Muscle layer of colon (tissue), 2 donors: ENCODE measurements at regions not wholly inside any gene's neighbourhood (a gene's known extent, or its start where the extent isn't known, plus 50 kb on each side); places are given as distances from the start of the nearest gene placed in this dataset.

Experiments
- H3K27ac ChIP-seq: one replicate; pipeline ENCODE4 v1.7.0; 2013; ENCODE audit warnings: low read depth, mild to moderate bottlenecking, low read length, moderate library complexity
- H3K27me3 ChIP-seq, 2 donors: one replicate each; pipeline ENCODE4 v1.7.0; 2013; ENCODE audit warnings: low read length in 2 of 2, mild to moderate bottlenecking in 2 of 2; ENCODE audit not compliant: insufficient read depth in 2 of 2, control insufficient read depth in 1 of 2
- H3K36me3 ChIP-seq: one replicate; pipeline ENCODE4 v1.7.0; 2013; ENCODE audit warnings: mild to moderate bottlenecking, low read length; ENCODE audit not compliant: insufficient read depth
- H3K4me1 ChIP-seq: one replicate; pipeline ENCODE4 v1.7.0; 2013; ENCODE audit warnings: mild to moderate bottlenecking, low read length; ENCODE audit not compliant: insufficient read depth
- H3K4me3 ChIP-seq, 2 donors: one replicate each; pipeline ENCODE4 v1.7.0; 2013; ENCODE audit warnings: low read length in 2 of 2, low read depth in 1 of 2, mild to moderate bottlenecking in 1 of 2, moderate library complexity in 1 of 2
- H3K9ac ChIP-seq: one replicate; pipeline ENCODE4 v1.7.0; 2013; ENCODE audit warnings: low read length
- H3K9me3 ChIP-seq: one replicate; pipeline ENCODE4 v1.7.0; 2013; ENCODE audit warnings: mild to moderate bottlenecking, low read length
- donor health status: abdominal sarcoma.
- donor health status: Adenocarcinoma of cecum.

DNA sequence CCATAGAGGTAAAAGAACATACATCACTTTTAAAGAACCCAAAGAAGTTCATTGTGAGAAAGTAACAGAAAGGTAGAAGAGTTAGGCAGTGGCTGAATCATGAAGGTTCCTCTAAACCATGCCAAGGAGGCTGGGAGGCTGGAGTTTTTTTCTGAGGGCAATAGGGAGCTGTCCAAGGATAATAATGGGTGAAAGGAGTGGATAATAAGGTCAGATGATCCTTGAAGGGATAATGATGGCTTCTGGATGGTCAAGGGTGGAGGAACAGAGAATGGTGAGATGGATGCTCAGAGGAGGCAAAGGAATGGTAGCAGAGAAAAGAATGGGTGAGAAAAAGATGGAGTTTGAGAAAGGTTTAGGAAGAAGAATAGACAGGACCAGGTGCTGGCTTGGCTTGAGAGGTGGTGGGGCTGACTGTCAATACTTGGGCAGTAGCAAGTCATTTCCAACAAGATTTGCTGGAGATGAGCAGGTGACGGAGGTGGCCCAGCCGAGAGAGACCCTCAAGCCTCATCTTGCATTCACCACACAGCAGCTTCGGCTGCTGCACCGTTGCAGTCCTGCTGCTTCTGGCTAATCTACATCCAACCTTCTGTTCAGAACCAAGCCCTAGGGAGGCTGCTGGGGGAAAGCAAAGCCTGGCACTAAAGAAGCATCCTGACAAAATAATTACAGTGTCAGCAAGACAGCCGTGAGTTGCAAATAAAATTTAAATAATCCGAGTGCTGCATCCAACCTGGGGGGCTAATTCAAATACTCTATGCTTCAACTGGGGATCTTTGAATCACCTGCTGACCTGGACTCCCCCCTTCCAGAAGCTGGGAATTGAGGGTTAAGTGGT, 131.2 kb upstream of the KCNG1 start:
- Histone ChIP-seq H3K9me3 (no peaks in the 10 kb centered on the region), H3K9ac (no peak overlapping the region)

DNA sequence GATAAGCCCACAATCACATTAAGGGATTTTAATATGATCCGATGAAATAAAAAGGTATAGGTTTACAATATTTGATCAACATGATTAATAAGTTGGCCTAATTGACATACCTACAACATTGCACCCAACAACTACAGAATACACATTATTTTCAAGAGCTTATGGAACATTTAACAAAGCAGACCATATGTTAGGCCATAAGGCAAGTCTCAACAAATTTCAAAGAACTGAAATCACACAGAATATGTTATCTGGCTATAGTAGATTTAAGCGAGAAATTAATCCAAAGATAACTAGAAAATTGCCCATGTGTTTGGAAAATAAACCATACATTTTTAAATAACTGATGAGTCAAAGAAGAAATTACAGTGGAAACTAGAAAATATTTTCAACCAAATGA, 126.0 kb upstream of the KCNG1 start:
- no peak overlapping the region for H3K9ac ChIP-seq
- no peaks in the 10 kb centered on the region for H3K4me1 ChIP-seq
- no peaks in the 10 kb centered on the region for H3K9me3 ChIP-seq
- no peaks in the 10 kb centered on the region for H3K27me3 ChIP-seq
- H3K36me3 ChIP-seq, result no peaks in the 10 kb centered on the region
- no peak overlapping the region for H3K27ac ChIP-seq
- H3K4me3 ChIP-seq, result no peak overlapping the region

More for the DNA sequence above, 131.2 kb upstream of the KCNG1 start:
- Histone ChIP-seq H3K27ac (no peak overlapping the region), H3K36me3 (no peaks in the 10 kb centered on the region), H3K4me3 (no peak overlapping the region), H3K27me3 (no peaks in the 10 kb centered on the region), H3K4me1 (peaks cover 17% of the 10 kb centered on the region)

DNA sequence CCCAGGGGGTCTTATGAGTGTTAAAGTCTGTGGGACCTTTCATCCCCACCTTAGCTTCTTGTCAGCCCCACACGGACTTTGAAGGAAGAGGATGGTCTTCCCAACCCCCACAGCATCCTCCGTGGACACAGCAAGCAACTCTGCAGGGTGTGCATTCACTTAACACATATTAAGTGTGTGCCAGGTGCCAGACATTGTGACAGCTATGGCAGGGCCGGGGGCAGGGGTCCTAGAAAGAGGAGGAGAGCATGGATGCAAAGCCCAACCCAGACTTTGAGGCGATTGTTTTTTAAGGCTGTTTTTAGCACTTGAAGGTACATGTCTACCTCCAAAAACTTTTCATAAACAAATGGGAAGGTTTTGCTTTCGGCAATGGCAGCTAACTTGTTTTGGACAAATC, 121.6 kb upstream of the KCNG1 start:
- no peaks in the 10 kb centered on the region for H3K36me3 ChIP-seq
- H3K27ac ChIP-seq, result no peak overlapping the region
- H3K4me1 ChIP-seq, result no peaks in the 10 kb centered on the region
- H3K9me3 ChIP-seq, result peaks cover 4% of the 10 kb centered on the region
- H3K9ac ChIP-seq, result no peak overlapping the region
- H3K4me3 ChIP-seq, result no peak overlapping the region
- no peaks in the 10 kb centered on the region for H3K27me3 ChIP-seq

DNA sequence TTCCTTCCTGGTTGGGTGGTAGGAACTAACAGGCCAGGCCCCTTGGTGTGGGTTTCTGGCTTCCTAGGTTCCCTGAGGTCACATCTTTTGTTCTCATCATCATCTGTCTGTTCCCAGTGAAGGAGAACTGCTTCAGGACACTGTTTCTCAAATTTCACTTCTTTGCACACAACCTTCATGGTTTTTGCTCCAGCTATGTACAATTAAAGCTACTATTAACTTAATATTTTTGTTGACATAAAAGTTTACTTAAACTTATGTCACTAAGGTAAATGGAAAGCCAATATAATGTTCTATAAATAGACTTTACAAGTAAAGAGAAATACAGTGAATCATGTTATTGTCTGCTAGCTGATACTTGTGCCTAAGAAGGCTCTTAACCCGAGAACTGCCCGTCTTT, 120.7 kb upstream of the KCNG1 start:
- Histone ChIP-seq H3K9me3 (peaks cover 4% of the 10 kb centered on the region), H3K9ac (no peak overlapping the region), H3K4me1 (no peaks in the 10 kb centered on the region), H3K27me3 (no peaks in the 10 kb centered on the region), H3K36me3 (no peaks in the 10 kb centered on the region), H3K4me3 (no peak overlapping the region), H3K27ac (no peak overlapping the region)

DNA sequence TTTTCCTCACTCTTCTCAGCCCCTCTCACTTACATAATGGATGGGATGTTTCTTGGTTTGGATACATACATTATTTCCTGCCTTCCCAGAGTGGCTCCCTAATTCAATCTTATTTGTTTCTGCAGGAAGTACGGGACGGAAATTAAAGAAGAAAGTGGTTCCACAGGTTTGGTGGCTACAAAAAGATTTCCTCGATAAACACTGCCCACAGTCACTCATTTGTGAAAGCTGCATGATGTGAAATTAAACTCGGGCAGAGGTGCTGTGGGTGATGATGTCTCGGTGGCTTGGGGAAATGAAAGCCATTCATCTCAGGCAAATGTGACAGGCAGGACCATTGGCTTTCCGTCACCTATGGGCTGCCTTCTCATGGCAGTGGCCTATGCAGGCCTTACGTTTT, 119.5 kb upstream of the KCNG1 start:
- H3K4me3 ChIP-seq, result no peak overlapping the region
- H3K36me3 ChIP-seq, result no peaks in the 10 kb centered on the region
- no peaks in the 10 kb centered on the region for H3K4me1 ChIP-seq
- no peak overlapping the region for H3K9ac ChIP-seq
- no peak overlapping the region for H3K27ac ChIP-seq
- H3K27me3 ChIP-seq, result no peaks in the 10 kb centered on the region
- peaks cover 4% of the 10 kb centered on the region for H3K9me3 ChIP-seq

DNA sequence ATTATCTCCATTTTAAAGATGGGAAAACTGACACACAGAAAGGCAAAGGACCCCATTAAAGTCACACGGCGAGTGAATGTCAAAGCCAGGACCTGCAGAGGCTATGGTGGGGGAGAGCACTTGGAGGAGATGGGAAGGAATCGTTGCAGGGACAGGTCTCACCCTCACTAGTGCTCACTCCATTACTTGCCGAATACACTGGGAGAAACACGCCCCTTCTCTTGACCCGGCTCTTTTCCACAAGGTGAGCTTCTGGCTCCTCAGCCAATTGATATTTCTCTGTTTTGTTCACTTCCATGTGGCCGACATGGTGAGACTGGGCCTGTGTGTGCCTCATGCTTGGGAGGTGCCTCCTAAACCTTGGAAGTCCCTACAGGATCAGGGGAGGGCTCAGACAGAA, 117.8 kb upstream of the KCNG1 start:
- no peak overlapping the region for H3K9ac ChIP-seq
- no peak overlapping the region for H3K27ac ChIP-seq
- H3K4me3 ChIP-seq, result no peak overlapping the region
- H3K36me3 ChIP-seq, result no peaks in the 10 kb centered on the region
- no peaks in the 10 kb centered on the region for H3K4me1 ChIP-seq
- H3K9me3 ChIP-seq, result peaks cover 4% of the 10 kb centered on the region
- H3K27me3 ChIP-seq, result no peaks in the 10 kb centered on the region

DNA sequence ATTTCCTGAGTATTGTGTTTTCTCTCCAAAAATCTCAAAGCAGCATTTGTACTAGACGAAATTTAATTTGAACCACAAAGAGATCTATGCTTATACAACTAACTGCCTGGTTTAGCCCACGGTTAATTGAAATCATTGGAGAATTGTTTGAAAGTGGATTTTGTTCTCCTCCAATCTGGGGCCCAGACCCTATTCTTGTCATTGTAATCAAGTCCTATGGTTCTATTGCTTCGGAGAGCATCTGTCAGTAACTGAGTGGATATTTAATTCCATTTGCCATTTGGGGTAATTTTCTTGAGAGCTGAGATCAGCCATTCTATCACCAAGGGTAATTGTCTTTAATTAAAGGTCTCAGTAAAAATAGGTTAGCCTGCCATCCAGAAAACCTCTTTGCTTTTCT, 117.0 kb upstream of the KCNG1 start:
- no peaks in the 10 kb centered on the region for H3K27me3 ChIP-seq
- no peak overlapping the region for H3K27ac ChIP-seq
- H3K4me3 ChIP-seq, result no peak overlapping the region
- H3K4me1 ChIP-seq, result no peaks in the 10 kb centered on the region
- peaks cover 4% of the 10 kb centered on the region for H3K9me3 ChIP-seq
- no peaks in the 10 kb centered on the region for H3K36me3 ChIP-seq
- no peak overlapping the region for H3K9ac ChIP-seq

DNA sequence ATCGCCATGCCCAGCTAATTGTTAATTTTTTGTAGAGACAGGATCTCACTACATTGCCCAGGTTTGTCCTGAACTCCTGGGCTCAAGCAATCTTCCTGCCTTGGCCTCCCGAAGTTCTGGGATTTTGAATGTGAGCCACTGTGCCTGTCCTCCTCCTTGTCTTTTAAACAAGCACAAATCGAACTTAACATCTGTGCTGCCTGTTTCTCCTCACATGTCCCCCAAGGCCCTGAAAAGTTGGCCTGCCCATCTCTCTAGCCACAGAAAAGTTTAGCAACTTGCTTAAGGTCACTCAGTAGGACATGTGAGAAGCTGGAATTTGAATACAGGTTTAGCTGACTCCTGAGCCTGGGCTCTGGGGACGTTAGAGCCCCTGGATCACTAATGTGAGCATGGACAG, 115.7 kb upstream of the KCNG1 start:
- Histone ChIP-seq H3K27me3 (no peaks in the 10 kb centered on the region), H3K4me1 (no peaks in the 10 kb centered on the region), H3K9me3 (peaks cover 4% of the 10 kb centered on the region), H3K27ac (no peak overlapping the region), H3K36me3 (no peaks in the 10 kb centered on the region), H3K9ac (no peak overlapping the region), H3K4me3 (no peak overlapping the region)

DNA sequence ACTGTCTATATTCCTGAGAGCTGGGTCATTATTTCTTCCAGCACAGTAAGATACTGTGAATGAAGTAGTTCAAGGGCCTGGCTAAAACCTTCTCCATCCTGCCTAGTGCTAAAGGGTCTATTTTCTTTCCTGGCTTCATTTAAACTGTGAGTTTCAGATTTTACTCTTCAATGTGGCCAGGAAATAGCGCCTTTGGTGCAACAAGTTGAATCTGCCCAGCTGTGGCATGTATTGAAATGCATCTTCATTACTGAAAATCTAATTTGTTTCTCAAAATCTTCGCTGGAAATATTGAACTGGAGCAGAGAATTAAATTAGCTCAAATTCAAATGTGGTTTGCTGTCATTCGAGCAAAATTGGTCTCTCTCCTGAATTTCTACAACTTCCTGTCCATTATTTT, 114.6 kb upstream of the KCNG1 start:
- Histone ChIP-seq H3K9me3 (peaks cover 4% of the 10 kb centered on the region), H3K27ac (no peak overlapping the region), H3K27me3 (no peaks in the 10 kb centered on the region), H3K9ac (no peak overlapping the region), H3K36me3 (no peaks in the 10 kb centered on the region), H3K4me3 (no peak overlapping the region), H3K4me1 (no peaks in the 10 kb centered on the region)

DNA sequence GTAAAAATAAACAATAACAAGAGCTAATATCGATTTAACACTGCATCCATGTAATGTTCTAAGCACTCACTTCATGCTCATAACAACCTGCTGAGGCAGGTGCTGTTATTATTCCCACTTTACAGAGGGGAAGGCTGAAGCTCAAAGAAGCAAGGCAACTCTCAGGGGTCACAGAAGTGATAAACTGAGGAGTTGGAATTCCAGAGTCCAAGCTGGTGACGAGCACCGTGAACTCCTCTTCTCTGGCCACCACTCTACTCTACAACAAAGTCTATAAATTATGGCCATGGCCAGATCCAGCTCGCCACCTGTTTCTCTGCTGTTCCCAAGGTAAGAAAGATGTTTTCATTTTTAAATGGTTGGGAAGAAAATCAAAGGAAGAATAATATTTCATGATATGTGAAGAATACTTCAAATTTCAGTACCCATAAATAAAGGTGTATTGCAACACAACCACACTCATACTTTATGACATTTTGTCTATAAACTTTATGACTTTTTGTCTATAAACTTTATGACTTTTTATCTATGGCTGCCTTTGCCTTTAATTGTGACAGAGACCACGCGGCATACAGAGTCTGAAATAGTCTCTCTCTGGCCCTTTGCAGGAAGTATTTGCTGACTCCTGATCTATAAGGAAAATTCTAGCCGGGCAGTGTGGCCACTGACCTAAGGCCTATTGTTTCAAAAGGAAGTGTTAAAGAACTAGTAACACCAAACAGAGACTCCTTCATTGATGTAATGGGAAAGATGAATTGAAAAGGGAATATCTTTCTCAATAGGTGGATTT, 113.2 kb upstream of the KCNG1 start:
- no peak overlapping the region for H3K9ac ChIP-seq
- no peaks in the 10 kb centered on the region for H3K4me1 ChIP-seq
- no peaks in the 10 kb centered on the region for H3K36me3 ChIP-seq
- no peaks in the 10 kb centered on the region for H3K27me3 ChIP-seq
- no peak overlapping the region for H3K4me3 ChIP-seq
- H3K27ac ChIP-seq, result no peak overlapping the region
- H3K9me3 ChIP-seq, result no peaks in the 10 kb centered on the region

DNA sequence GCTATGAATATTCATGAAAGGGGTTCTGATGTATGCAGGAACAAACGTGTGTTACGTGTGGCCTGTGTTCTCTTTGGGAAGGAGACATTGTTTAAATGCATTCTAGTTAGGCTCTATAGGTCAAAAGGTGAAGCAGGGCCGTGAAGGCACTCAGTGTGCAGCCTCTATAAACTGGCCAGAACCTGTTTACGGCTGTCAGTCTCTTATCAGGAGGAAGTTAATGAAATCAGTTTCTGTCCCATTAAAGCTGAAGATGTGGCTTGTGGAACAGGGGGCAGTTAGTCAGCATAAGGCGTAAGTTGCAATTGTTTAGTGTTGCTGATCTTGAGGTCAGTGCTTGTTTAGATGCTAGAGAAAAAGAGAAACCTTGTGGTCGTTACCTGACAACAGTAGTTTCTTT, 111.5 kb upstream of the KCNG1 start:
- no peaks in the 10 kb centered on the region for H3K9me3 ChIP-seq
- H3K27ac ChIP-seq, result no peak overlapping the region
- no peaks in the 10 kb centered on the region for H3K27me3 ChIP-seq

More for the DNA sequence above, 111.5 kb upstream of the KCNG1 start:
- H3K4me3 ChIP-seq, result no peak overlapping the region
- no peaks in the 10 kb centered on the region for H3K36me3 ChIP-seq
- no peak overlapping the region for H3K9ac ChIP-seq
- peaks cover 8% of the 10 kb centered on the region for H3K4me1 ChIP-seq
